ENCODE measurements at regions not wholly inside any gene's neighbourhood (a gene's known extent, or its start where the extent isn't known, plus 50 kb on each side); places are given as distances from the start of the nearest gene placed in this dataset.

DNA sequence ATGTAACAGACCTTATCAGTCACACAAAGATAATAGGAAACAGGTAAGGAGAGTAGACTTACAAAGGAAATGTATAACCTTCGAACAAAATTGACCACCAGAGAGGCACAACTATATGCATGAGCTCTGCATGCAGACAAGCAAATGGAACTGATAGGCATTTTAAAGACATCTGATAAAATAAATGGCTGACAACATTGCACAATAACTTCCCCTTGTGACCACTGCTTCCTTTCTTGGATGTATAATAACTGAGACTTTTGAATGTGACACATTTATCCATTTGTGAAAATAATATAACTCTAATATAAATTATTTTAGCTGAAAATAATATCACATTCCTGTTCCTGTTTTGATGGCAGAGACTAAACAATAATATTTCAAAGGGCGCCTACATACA, 654.2 kb upstream of the STEAP1 start:
- TF ChIP-seq CTCF (IDR thresholded peaks at IDR 0.05; ENCODE audit: unreplicated experiment), result no peak
- POLR2A ChIA-PET, result no interaction called here
- no TSS peak for BruUV-seq (replicated peaks)
- Mint-ChIP-seq H3K9me3 (ENCODE audit: unreplicated experiment) (peaks cover 7% of the 10 kb centered on the region), H3K4me1 (ENCODE audit: insufficient read depth, unreplicated experiment) (no peaks in the 10 kb centered on the region), H3K27ac (ENCODE audit: low read depth, unreplicated experiment) (no peak overlapping the region), H3K27me3 (ENCODE audit: insufficient read depth, unreplicated experiment) (peaks cover 15% of the 10 kb centered on the region), H3K4me3 (ENCODE audit: unreplicated experiment) (no peak overlapping the region), H3K36me3 (ENCODE audit: insufficient read depth, unreplicated experiment) (no peaks in the 10 kb centered on the region)
- intact Hi-C loops (cut with micrococcal nuclease), result no loop called here
- no peak for DNase-seq (ENCODE audit: unreplicated experiment)
- CTCF ChIA-PET, result no interaction called here

DNA sequence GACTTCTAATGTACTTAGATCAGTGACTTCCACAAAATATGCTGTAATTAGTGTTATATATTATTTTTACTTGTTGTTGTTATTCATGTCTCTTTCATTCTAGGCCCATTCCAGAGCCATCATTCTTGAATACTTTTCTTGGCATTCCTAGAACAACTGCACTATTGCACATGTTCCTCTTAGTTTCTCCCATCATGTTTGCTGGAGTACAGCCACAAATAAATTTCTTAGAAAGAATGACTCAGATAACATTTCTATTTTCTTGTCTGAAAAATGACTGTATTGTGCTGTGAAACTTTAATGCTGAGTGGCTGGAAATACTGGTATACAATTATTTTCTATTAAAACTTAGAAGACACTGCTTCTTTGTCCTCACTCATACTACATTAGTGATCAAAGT, 651.0 kb upstream of the STEAP1 start:
- BruUV-seq (replicated peaks), result no TSS peak
- peaks cover 7% of the 10 kb centered on the region for H3K9me3 Mint-ChIP-seq (ENCODE audit: unreplicated experiment)
- H3K4me3 Mint-ChIP-seq (ENCODE audit: unreplicated experiment), result no peak overlapping the region
- H3K27ac Mint-ChIP-seq (ENCODE audit: low read depth, unreplicated experiment), result no peak overlapping the region
- H3K27me3 Mint-ChIP-seq (ENCODE audit: insufficient read depth, unreplicated experiment), result peaks cover under 1% of the 10 kb centered on the region
- ChIA-PET CTCF (no interaction called here), POLR2A (no interaction called here)
- H3K4me1 Mint-ChIP-seq (ENCODE audit: insufficient read depth, unreplicated experiment), result no peaks in the 10 kb centered on the region
- no peak for DNase-seq (ENCODE audit: unreplicated experiment)
- intact Hi-C loops (cut with micrococcal nuclease), result no loop called here
- no peak for TF ChIP-seq CTCF (IDR thresholded peaks at IDR 0.05; ENCODE audit: unreplicated experiment)
- no peaks in the 10 kb centered on the region for H3K36me3 Mint-ChIP-seq (ENCODE audit: insufficient read depth, unreplicated experiment)

DNA sequence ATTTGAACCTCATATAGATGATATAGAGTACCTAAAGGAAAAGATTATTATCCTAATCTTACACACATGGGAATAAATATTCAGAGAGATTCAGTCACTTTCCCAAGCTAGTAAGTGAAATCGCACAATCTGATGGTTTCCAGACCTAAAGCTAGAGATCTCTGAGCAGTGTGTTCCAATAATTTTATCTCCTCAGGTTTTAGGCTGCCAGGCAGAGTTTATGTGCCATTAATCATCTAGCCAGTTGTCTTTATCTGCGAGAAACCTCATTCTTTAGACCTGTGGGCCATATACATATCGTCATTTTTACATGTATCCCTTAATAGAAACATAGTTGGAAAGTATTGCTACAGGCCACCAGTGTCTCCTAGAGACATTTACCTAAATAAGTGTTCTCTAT, 647.2 kb upstream of the STEAP1 start:
- Mint-ChIP-seq H3K36me3 (ENCODE audit: insufficient read depth, unreplicated experiment) (no peaks in the 10 kb centered on the region), H3K27ac (ENCODE audit: low read depth, unreplicated experiment) (no peak overlapping the region), H3K9me3 (ENCODE audit: unreplicated experiment) (peaks cover 15% of the 10 kb centered on the region), H3K4me3 (ENCODE audit: unreplicated experiment) (no peak overlapping the region), H3K4me1 (ENCODE audit: insufficient read depth, unreplicated experiment) (no peaks in the 10 kb centered on the region), H3K27me3 (ENCODE audit: insufficient read depth, unreplicated experiment) (peaks cover 11% of the 10 kb centered on the region)
- intact Hi-C loops (cut with micrococcal nuclease), result no loop called here
- TF ChIP-seq CTCF (IDR thresholded peaks at IDR 0.05; ENCODE audit: unreplicated experiment), result no peak
- ChIA-PET POLR2A (no interaction called here), CTCF (no interaction called here)
- DNase-seq (ENCODE audit: unreplicated experiment), result no peak
- no TSS peak for BruUV-seq (replicated peaks)

DNA sequence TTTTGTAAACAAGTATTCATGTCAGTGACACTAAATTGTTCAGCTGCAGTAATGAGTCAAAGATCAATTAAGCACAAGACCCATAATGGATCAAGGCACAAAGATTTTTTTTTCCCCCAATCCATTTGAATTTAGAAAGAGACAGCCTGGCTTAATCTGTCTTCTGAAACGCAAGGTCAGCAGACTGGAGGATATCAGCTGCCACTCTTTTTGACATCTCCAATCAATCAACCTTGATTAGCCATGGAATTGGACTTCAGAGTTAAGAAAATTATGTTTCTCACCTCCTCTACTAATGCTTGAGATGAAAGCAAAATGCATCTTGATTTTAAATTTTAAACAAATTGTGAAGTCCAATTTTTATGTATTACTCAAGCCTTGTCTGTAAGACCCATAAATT, 642.4 kb upstream of the STEAP1 start:
- TF ChIP-seq CTCF (IDR thresholded peaks at IDR 0.05; ENCODE audit: unreplicated experiment), result no peak
- no peaks in the 10 kb centered on the region for H3K36me3 Mint-ChIP-seq (ENCODE audit: insufficient read depth, unreplicated experiment)
- DNase-seq (ENCODE audit: unreplicated experiment), result no peak
- no TSS peak for BruUV-seq (replicated peaks)
- no peaks in the 10 kb centered on the region for H3K4me1 Mint-ChIP-seq (ENCODE audit: insufficient read depth, unreplicated experiment)
- H3K9me3 Mint-ChIP-seq (ENCODE audit: unreplicated experiment), result peaks cover 7% of the 10 kb centered on the region
- H3K27ac Mint-ChIP-seq (ENCODE audit: low read depth, unreplicated experiment), result no peak overlapping the region
- CTCF ChIA-PET, result no interaction called here
- POLR2A ChIA-PET, result interaction anchor here (0.6 kb wide), 1 partner anchor 38 kb away, joined by 3 read pairs; no protein-coding TSS in a partner anchor
- H3K27me3 Mint-ChIP-seq (ENCODE audit: insufficient read depth, unreplicated experiment), result peaks cover 11% of the 10 kb centered on the region
- no peak overlapping the region for H3K4me3 Mint-ChIP-seq (ENCODE audit: unreplicated experiment)
- intact Hi-C loops (cut with micrococcal nuclease), result no loop called here
